AG09309 (cell line): ENCODE measurements at regions not wholly inside any gene's neighbourhood (a gene's known extent, or its start where the extent isn't known, plus 50 kb on each side); places are given as distances from the start of the nearest gene placed in this dataset.
"Not testable (repeated sequence)": the region's sequence is repeated elsewhere in the genome, so short reads cannot be mapped to it uniquely, and the experiment has no call there.

Experiments used
- DNase-seq: peaks from one replicate; pipeline ENCODE4 v3.0.0-alpha.2; 2010; ENCODE audit warnings: low read depth
- H3K4me3 ChIP-seq: 2 replicates; pipeline ENCODE4 v1.5.1; 2011; ENCODE audit warnings: mild to moderate bottlenecking, low read depth, low read length, moderate library complexity; ENCODE audit not compliant: control insufficient read depth
- TF ChIP-seq, protein P1 (sequence below): IDR thresholded peaks from 2 replicates; pipeline ENCODE4 v1.5.1; 2011; ENCODE audit warnings: mild to moderate bottlenecking, low read depth, low read length, inconsistent platforms; ENCODE audit not compliant: insufficient read depth, control insufficient read depth; ENCODE audit errors: missing control alignments

DNA sequence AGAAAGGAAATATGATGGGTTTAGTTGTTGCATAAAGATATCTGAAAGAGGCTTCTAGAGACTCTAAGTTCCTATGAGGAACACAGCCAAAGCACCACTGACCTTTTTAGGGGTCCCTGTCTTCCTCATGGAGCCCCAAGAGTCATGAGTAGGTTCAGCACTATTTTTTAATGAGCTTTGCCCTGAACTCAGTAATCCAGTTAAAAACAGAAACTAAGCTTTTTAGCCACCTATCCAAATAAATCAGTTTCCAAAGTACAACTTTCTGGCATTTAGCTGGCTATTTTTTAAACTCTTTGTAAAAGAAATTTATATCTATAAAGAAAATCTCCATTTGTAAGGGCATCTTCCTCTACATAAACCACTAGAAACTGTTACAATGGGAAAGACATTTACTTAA lies 241.8 kb upstream of the UBASH3B start:
- H3K4me3 ChIP-seq = no peak overlapping the region
- TF ChIP-seq, protein P1, sequence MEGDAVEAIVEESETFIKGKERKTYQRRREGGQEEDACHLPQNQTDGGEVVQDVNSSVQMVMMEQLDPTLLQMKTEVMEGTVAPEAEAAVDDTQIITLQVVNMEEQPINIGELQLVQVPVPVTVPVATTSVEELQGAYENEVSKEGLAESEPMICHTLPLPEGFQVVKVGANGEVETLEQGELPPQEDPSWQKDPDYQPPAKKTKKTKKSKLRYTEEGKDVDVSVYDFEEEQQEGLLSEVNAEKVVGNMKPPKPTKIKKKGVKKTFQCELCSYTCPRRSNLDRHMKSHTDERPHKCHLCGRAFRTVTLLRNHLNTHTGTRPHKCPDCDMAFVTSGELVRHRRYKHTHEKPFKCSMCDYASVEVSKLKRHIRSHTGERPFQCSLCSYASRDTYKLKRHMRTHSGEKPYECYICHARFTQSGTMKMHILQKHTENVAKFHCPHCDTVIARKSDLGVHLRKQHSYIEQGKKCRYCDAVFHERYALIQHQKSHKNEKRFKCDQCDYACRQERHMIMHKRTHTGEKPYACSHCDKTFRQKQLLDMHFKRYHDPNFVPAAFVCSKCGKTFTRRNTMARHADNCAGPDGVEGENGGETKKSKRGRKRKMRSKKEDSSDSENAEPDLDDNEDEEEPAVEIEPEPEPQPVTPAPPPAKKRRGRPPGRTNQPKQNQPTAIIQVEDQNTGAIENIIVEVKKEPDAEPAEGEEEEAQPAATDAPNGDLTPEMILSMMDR = no peak
- DNase-seq = no peak

GRCh38 chr11:122412581-122412980 lies 242.9 kb upstream of the UBASH3B start:
- no peak for DNase-seq
- TF ChIP-seq, protein P1 = no peak
- H3K4me3 ChIP-seq = no peak overlapping the region

- TF ChIP-seq, protein P1 = no peak
- DNase-seq = no peak
- H3K4me3 ChIP-seq = no peak overlapping the region
Measured at GRCh38 chr11:122406466-122406865, 249.1 kb upstream of the UBASH3B start.

DNA sequence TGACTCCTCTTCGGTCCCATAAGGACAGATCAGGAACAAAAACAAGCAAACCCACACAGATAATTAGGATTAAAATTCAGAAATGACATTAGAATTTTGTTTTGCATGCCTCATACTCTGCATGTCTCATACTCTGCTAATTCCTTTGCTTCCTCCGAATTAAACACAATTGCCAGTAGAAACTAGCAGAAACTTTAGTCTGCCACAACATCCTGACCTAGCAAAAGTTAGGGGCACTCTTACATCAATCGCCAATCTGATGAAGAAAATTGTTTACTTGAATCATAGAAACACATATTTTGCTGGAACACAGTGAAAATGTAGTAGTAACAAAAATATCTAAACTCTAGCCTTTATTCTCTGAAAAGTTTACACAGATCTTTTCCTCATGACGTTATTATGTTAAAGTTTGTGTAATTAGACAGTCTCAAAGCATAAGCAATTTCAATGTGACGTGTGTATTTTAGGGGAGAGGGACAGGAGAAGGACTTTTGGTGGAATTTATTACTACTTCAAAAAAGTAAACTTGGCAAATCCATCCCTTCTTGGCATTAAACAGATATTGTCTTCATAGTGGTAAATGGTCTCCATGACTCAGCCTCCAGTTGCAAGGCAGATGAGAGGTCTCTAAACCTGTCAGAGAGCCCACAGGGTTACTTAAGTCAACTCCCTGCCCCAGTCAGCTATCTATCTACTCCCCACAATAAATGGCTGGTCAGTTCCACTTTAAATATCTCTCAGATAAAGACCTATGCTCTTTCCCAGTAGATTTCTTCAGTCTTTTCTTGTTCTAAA lies 249.8 kb upstream of the UBASH3B start:
- DNase-seq = no peak
- TF ChIP-seq, protein P1 = no peak
- no peak overlapping the region for H3K4me3 ChIP-seq

- DNase-seq = no peak
- TF ChIP-seq, protein P1 = no peak
- no peak overlapping the region for H3K4me3 ChIP-seq
Measured at GRCh38 chr11:122404571-122404970, 251.0 kb upstream of the UBASH3B start.

GRCh38 chr11:122401581-122401980 lies 253.9 kb upstream of the UBASH3B start:
- H3K4me3 ChIP-seq, DNase-seq: not testable (repeated sequence)

DNA sequence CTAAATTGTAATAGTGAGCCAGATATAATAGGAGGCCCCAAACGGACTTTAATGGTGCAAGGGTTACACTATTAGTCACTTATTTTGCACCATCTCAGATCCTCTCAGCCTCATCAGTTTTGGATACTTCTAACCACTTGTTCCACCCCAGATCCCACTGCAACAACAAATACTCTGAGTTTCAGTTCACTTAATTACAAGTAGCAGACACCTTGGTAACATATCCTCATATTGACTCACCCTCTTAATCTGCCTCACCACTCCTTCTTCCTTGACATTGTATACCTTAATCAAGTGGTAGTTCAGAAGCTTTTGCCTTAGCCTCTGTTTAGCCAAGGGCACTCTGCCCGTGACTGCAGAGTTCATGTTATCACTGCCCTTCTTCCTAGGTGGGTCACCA lies 256.1 kb upstream of the UBASH3B start:
- H3K4me3 ChIP-seq = no peak overlapping the region
- TF ChIP-seq, protein P1 = no peak
- no peak for DNase-seq
